ENCODE measurements at regions not wholly inside any gene's neighbourhood (a gene's known extent, or its start where the extent isn't known, plus 50 kb on each side); places are given as distances from the start of the nearest gene placed in this dataset.
"Not testable (repeated sequence)": the region's sequence is repeated elsewhere in the genome, so short reads cannot be mapped to it uniquely, and the experiment has no call there.

- DNase-seq (ENCODE audit: low read depth in 2 of 2): not testable (repeated sequence)
Measured at GRCh38 chr1:67907467-67907866, 74.2 kb upstream of the GNG12 start.

GRCh38 chr1:67906015-67906414 is 72.7 kb upstream of the GNG12 start:
- DNase-seq (ENCODE audit: low read depth in 2 of 2): not testable (repeated sequence)

- not testable (repeated sequence) for DNase-seq (ENCODE audit: low read depth in 2 of 2)
Measured at GRCh38 chr1:67902546-67903223, 69.4 kb upstream of the GNG12 start.

GRCh38 chr1:67898033-67898726 is 64.9 kb upstream of the GNG12 start:
- no peak for DNase-seq (ENCODE audit: low read depth in 2 of 2)

- DNase-seq (ENCODE audit: low read depth in 2 of 2): peak in 1 of 2 experiments; percentile 64
Measured at GRCh38 chr1:67897270-67897949, 64.1 kb upstream of the GNG12 start.

GRCh38 chr1:67896826-67897225 is 63.6 kb upstream of the GNG12 start:
- DNase-seq (ENCODE audit: low read depth in 2 of 2): no peak

- no peak for DNase-seq (ENCODE audit: low read depth in 2 of 2)
Measured at GRCh38 chr1:67894981-67895735, 61.9 kb upstream of the GNG12 start.

GRCh38 chr1:67893126-67893495 is 59.8 kb upstream of the GNG12 start:
- no peak for DNase-seq (ENCODE audit: low read depth in 2 of 2)

- DNase-seq (ENCODE audit: low read depth in 2 of 2): no peak
Measured at GRCh38 chr1:67892476-67893125, 59.3 kb upstream of the GNG12 start.

- no peak for DNase-seq (ENCODE audit: low read depth in 2 of 2)
Measured at GRCh38 chr1:67890857-67891256, 57.6 kb upstream of the GNG12 start.

- DNase-seq (ENCODE audit: low read depth in 2 of 2): peak in 1 of 2 experiments; percentile 57
Measured at GRCh38 chr1:67889953-67890567, 56.8 kb upstream of the GNG12 start.

GRCh38 chr1:67889466-67889865 is 56.2 kb upstream of the GNG12 start:
- DNase-seq (ENCODE audit: low read depth in 2 of 2): no peak

GRCh38 chr1:67888216-67889106 is 55.2 kb upstream of the GNG12 start:
- DNase-seq (ENCODE audit: low read depth in 2 of 2): peak; percentile 69 to 74

- DNase-seq (ENCODE audit: low read depth in 2 of 2): no peak
Measured at GRCh38 chr1:67887146-67887545, 53.9 kb upstream of the GNG12 start.

- no peak for DNase-seq (ENCODE audit: low read depth in 2 of 2)
Measured at GRCh38 chr1:67886076-67886475, 52.8 kb upstream of the GNG12 start.

GRCh38 chr1:67883069-67883468 is 49.8 kb upstream of the GNG12 start:
- DNase-seq (ENCODE audit: low read depth in 2 of 2): peak in 1 of 2 experiments; percentile 56
